Lung (tissue), 11 donors: ENCODE measurements at regions not wholly inside any gene's neighbourhood (a gene's known extent, or its start where the extent isn't known, plus 50 kb on each side); places are given as distances from the start of the nearest gene placed in this dataset.

ENCODE experiments used
- ATAC-seq: fragments of 200-7000 bp; cut with Tn5 transposase; one replicate; pipeline ENCODE4 v1.9.1; 2020; ENCODE audit warnings: moderate number of reproducible peaks; ENCODE audit not compliant: insufficient read depth, low FRiP score
- DNase-seq, 3 donors: peaks; one replicate each; pipeline ENCODE4 v3.0.0-alpha.2; 2013 to 2017
- H3K27ac ChIP-seq, 2 donors: one replicate each; pipeline ENCODE4 v1.5.1; 2013; ENCODE audit warnings: mild to moderate bottlenecking in 2 of 2, moderate library complexity in 2 of 2, control low read depth in 1 of 2, inconsistent platforms in 1 of 2, low read depth in 1 of 2, low read length in 1 of 2
- H3K27me3 ChIP-seq, 3 donors: one replicate each; pipeline ENCODE4 v1.5.1; 2013; ENCODE audit warnings: low read length in 2 of 3; ENCODE audit not compliant: control insufficient read depth in 3 of 3, insufficient read depth in 3 of 3
- H3K36me3 ChIP-seq, 4 donors: one replicate each; pipeline ENCODE4 v1.5.1; 2013; ENCODE audit warnings: low read length in 4 of 4, mild to moderate bottlenecking in 1 of 4, moderate library complexity in 1 of 4; ENCODE audit not compliant: control insufficient read depth in 4 of 4, insufficient read depth in 4 of 4
- H3K4me1 ChIP-seq, 5 donors: one replicate each; pipeline ENCODE4 v1.5.1; 2013; ENCODE audit warnings: low read length in 5 of 5, mild to moderate bottlenecking in 2 of 5, moderate library complexity in 1 of 5; ENCODE audit not compliant: control insufficient read depth in 5 of 5, insufficient read depth in 5 of 5
- H3K4me3 ChIP-seq: one replicate; pipeline ENCODE4 v1.5.1; 2013; ENCODE audit warnings: mild to moderate bottlenecking, control low read depth, moderate library complexity
- H3K9ac ChIP-seq, 2 donors: one replicate each; pipeline ENCODE4 v1.5.1; 2013; ENCODE audit warnings: low read length in 2 of 2, control low read depth in 1 of 2; ENCODE audit not compliant: insufficient read depth in 1 of 2
- H3K9me3 ChIP-seq, 4 donors: one replicate each; pipeline ENCODE4 v1.5.1; 2013; ENCODE audit warnings: low read length in 3 of 4, mild to moderate bottlenecking in 1 of 4, moderate library complexity in 1 of 4; ENCODE audit not compliant: control insufficient read depth in 4 of 4, insufficient read depth in 3 of 4
- WGBS, 2 donors: extraction: QIAGEN DNeasy Blood & Tissue Kit; methylation state at CpG; one replicate each; pipeline ENCODE4 v1.1.7; 2013; 5-methylcytosine and 5-hydroxymethylcytosine counted together
- TF ChIP-seq, protein P1 (sequence below): IDR thresholded peaks from 2 replicates; pipeline ENCODE4 v1.5.1; 2012; ENCODE audit warnings: mild to moderate bottlenecking; ENCODE audit errors: control extremely low read depth, extremely low read depth
- donor health status: control.
- donor health status: control.
- donor health status: Bipolar disorder and iron deficiency.
- donor health status: healthy.
- donor health status: DM: yes; HTN: yes; CAD: no.

DNA sequence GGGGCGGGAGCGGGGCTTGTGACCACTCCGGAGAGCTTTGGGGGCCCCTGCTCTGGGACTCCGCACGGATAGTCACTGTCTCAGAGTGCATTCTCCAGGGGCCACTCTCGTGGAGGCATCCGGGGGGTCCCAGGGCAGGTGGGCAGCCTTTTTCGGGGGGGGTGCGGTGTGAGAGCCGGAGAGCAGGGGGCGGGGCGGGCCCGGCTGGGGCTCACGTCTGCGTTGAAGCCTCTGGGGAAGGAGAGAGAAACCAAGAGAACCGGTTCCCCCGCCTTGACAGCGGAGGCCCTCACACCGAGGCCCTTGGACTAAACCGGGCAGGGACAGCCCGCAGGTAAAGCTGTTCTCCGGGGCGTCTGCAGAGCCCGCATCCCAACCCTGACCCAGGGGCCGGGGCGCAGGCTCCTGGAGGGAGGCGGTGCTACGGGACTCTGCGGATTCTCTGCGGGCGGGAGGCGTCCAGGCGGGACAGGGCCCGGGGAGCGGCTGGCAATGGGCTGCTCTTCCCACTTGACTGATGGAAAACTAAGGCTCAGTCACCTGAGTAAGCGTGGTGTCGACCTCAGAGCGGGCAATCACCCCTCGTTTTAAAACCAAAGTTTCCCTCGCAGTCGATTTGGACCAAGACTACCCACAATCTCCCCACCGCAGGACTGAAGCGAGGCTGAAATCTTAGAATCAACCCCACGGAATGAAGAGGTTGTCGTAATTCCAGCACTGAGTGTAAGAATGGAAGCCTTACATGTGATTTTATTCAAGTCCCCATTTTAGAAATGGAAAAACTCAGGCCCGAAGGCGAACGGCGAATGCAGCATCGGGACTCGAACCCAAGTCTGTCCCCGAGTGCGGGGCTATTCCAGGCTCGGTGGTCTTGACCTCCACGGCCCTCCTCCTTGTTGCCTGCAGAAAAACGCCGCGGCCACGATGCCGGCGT is 49.6 kb upstream of the AMZ2 start:
- ATAC-seq (no peak), DNase-seq (peak in 1 of 3 donors; percentile 35)
- Histone ChIP-seq H3K4me1 (peaks cover 0 to 36% (median 20%) of the 10 kb centered on the region in 5 donors), H3K9me3 (peaks cover 0 to 5% (median 0%) of the 10 kb centered on the region in 4 donors), H3K27ac (no peak overlapping the region), H3K36me3 (no peaks in the 10 kb centered on the region), H3K9ac (no peak overlapping the region), H3K4me3 (no peak overlapping the region), H3K27me3 (peaks cover 0 to 71% (median 50%) of the 10 kb centered on the region in 3 donors)
- TF ChIP-seq, protein P1, sequence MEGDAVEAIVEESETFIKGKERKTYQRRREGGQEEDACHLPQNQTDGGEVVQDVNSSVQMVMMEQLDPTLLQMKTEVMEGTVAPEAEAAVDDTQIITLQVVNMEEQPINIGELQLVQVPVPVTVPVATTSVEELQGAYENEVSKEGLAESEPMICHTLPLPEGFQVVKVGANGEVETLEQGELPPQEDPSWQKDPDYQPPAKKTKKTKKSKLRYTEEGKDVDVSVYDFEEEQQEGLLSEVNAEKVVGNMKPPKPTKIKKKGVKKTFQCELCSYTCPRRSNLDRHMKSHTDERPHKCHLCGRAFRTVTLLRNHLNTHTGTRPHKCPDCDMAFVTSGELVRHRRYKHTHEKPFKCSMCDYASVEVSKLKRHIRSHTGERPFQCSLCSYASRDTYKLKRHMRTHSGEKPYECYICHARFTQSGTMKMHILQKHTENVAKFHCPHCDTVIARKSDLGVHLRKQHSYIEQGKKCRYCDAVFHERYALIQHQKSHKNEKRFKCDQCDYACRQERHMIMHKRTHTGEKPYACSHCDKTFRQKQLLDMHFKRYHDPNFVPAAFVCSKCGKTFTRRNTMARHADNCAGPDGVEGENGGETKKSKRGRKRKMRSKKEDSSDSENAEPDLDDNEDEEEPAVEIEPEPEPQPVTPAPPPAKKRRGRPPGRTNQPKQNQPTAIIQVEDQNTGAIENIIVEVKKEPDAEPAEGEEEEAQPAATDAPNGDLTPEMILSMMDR = no peak
- 7 to 11% methylated on average over 53 to 61 of the region's 61 CpGs for WGBS, 2 donors
